ENCODE measurements at regions not wholly inside any gene's neighbourhood (a gene's known extent, or its start where the extent isn't known, plus 50 kb on each side); places are given as distances from the start of the nearest gene placed in this dataset.

DNA sequence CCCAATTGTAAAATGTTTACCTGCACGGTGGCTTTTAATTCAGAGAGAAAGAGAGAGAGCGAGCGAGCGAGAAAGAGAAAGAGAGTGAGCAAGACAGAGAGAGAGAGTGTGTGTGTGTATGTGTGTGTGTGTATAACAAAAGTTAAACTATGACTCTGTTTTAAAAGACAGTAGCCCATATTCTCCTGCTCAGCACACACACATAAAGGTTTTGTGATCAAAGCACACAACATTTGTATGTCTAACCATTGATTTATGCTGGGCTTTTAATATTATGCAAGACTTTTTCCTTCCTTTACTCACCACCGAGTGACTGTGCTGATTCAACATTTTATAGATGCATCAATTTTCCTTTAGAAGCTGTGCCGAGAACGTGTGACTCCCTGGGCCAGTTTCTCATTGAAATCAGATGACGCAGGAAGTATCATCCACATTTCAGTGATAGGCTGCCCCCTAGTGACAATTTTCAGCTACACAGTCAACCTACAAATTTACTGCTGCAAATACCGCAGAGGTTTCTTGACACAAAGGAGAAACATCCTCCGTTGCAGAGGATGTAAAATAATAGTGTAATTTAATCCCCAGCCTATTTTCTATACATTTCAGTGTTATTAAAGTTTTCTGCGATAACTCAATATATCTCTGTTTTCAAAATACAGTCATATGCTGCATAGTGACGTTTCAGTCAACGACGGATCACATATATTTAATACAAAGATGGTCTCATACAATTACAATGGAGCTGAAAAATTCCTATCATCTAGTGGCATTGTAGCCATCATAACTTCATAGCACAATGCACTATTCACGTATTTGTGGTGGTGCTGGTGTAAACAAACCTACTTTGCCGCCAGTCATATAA, 165.9 kb upstream of the TANK start:
- H3K27ac ChIP-seq = no peak overlapping the region
- H3K9me3 ChIP-seq (ENCODE audit: severe bottlenecking) = no peaks in the 10 kb centered on the region
- H3K36me3 ChIP-seq = no peaks in the 10 kb centered on the region
- TF ChIP-seq, protein P1, sequence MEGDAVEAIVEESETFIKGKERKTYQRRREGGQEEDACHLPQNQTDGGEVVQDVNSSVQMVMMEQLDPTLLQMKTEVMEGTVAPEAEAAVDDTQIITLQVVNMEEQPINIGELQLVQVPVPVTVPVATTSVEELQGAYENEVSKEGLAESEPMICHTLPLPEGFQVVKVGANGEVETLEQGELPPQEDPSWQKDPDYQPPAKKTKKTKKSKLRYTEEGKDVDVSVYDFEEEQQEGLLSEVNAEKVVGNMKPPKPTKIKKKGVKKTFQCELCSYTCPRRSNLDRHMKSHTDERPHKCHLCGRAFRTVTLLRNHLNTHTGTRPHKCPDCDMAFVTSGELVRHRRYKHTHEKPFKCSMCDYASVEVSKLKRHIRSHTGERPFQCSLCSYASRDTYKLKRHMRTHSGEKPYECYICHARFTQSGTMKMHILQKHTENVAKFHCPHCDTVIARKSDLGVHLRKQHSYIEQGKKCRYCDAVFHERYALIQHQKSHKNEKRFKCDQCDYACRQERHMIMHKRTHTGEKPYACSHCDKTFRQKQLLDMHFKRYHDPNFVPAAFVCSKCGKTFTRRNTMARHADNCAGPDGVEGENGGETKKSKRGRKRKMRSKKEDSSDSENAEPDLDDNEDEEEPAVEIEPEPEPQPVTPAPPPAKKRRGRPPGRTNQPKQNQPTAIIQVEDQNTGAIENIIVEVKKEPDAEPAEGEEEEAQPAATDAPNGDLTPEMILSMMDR (IDR thresholded peaks at IDR 0.05; ENCODE audit: low read depth, low read length) = peak; percentile 64
- peak; percentile 67 for DNase-seq
- H3K27me3 ChIP-seq (ENCODE audit: insufficient read depth, low read depth, severe bottlenecking) = no peaks in the 10 kb centered on the region
- H3K4me3 ChIP-seq (ENCODE audit: low read depth, low read length) = no peak overlapping the region

DNA sequence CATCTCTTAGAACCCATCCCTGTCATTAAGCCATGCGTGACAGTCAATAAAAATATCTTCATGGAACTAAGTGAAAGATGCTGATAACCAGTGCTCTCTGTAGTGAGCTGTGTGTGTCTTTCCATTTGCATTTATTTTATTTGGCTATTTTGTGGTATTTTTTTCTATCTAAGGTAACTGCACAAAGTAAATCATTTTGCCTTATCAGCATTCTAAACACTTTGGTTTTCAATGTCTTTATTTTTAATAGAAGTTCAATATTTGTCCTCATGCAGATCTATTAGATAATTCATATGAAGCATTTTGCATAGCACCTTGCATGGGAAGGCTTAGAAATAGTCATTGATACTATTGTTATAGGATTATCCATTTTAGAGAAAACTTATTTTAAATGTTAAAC, 163.6 kb upstream of the TANK start:
- no peak for DNase-seq
- TF ChIP-seq, protein P1 (IDR thresholded peaks at IDR 0.05; ENCODE audit: low read depth, low read length) = no peak
- Histone ChIP-seq H3K27me3 (ENCODE audit: insufficient read depth, low read depth, severe bottlenecking) (no peaks in the 10 kb centered on the region), H3K27ac (no peak overlapping the region), H3K9me3 (ENCODE audit: severe bottlenecking) (no peaks in the 10 kb centered on the region), H3K36me3 (no peaks in the 10 kb centered on the region), H3K4me3 (ENCODE audit: low read depth, low read length) (no peak overlapping the region)

DNA sequence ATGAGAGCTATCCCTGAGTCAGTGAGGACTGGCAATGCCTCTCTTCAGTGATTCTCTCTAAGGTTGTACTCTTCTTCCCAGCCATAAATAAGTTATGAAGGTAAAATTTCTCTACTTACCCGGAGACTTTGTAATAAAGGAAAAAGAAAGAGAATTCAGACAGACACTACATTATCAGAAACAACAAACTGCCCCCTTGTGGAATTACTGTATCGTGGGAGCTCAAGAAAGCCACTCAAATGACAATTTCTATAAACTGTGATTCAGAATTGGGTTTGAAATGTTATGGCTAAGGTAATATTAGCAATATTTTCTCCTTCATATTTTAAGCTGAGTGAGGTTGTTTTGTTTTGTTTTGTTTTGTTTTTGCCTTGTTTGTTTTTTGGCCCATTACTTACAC, 155.8 kb upstream of the TANK start:
- H3K4me3 ChIP-seq (ENCODE audit: low read depth, low read length) = no peak overlapping the region
- H3K36me3 ChIP-seq = no peaks in the 10 kb centered on the region
- no peak for DNase-seq
- H3K27me3 ChIP-seq (ENCODE audit: insufficient read depth, low read depth, severe bottlenecking) = no peaks in the 10 kb centered on the region
- H3K27ac ChIP-seq = no peak overlapping the region
- TF ChIP-seq, protein P1 (IDR thresholded peaks at IDR 0.05; ENCODE audit: low read depth, low read length) = peak; percentile 14; the same call in 1 of the 2 replicates
- no peaks in the 10 kb centered on the region for H3K9me3 ChIP-seq (ENCODE audit: severe bottlenecking)

DNA sequence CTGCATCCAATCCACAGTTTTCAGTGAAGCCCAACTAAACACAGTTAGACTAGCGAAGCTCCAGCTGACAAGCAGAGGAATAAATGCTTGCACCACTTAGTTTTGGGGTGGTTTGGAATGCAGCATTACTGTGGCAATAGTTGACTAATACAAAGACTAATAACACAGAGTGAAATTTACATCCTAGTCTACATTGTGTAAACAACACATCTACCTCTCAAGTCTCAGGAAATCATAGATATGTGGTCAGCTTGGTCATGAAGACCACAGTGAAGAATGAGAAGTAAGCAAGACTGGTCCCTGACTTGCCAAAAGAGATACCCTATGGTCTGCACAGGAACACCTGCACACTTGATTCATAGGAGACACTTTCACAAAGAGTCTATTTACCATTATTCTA, 155.1 kb upstream of the TANK start:
- TF ChIP-seq, protein P1 (IDR thresholded peaks at IDR 0.05; ENCODE audit: low read depth, low read length) = no peak
- Histone ChIP-seq H3K27me3 (ENCODE audit: insufficient read depth, low read depth, severe bottlenecking) (no peaks in the 10 kb centered on the region), H3K4me3 (ENCODE audit: low read depth, low read length) (no peak overlapping the region), H3K9me3 (ENCODE audit: severe bottlenecking) (no peaks in the 10 kb centered on the region), H3K27ac (no peak overlapping the region), H3K36me3 (no peaks in the 10 kb centered on the region)
- no peak for DNase-seq

DNA sequence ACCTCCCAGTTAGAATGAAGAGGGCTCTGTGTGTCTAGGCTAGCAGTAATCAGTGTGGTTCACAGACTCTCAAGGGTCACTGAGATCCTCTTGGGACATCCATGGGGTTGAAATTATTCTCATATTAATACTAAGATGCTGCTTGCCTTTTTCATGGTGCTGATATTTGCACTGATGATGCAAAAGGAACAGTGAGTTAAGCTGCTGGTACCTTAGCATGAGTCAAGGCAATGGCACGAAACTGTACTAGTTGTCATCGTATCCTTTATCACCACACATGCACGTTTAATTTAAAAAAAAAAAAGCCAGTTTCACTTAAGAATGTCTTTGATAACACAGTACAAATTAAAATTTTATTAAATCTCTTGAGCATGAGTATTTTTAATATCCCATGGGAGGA, 151.9 kb upstream of the TANK start:
- TF ChIP-seq, protein P1 (IDR thresholded peaks at IDR 0.05; ENCODE audit: low read depth, low read length) = no peak

More for the DNA sequence above, 151.9 kb upstream of the TANK start:
- DNase-seq = no peak
- Histone ChIP-seq H3K9me3 (ENCODE audit: severe bottlenecking) (no peaks in the 10 kb centered on the region), H3K36me3 (no peaks in the 10 kb centered on the region), H3K27ac (no peak overlapping the region), H3K27me3 (ENCODE audit: insufficient read depth, low read depth, severe bottlenecking) (no peaks in the 10 kb centered on the region), H3K4me3 (ENCODE audit: low read depth, low read length) (no peak overlapping the region)
